ENCODE measurements at regions not wholly inside any gene's neighbourhood (a gene's known extent, or its start where the extent isn't known, plus 50 kb on each side); places are given as distances from the start of the nearest gene placed in this dataset.

GRCh38 chr7:109997837-109998236 lies 1093.1 kb upstream of the LRRN3 start:
- TF ChIP-seq GATA2 (IDR thresholded peaks at IDR 0.05; ENCODE audit: low read depth, low read length) (no peak), GATA3 (IDR thresholded peaks at IDR 0.05; ENCODE audit: low read depth, low read length) (no peak)

All from SH-SY5Y (cell line).